ENCODE measurements at regions not wholly inside any gene's neighbourhood (a gene's known extent, or its start where the extent isn't known, plus 50 kb on each side); places are given as distances from the start of the nearest gene placed in this dataset.

DNA sequence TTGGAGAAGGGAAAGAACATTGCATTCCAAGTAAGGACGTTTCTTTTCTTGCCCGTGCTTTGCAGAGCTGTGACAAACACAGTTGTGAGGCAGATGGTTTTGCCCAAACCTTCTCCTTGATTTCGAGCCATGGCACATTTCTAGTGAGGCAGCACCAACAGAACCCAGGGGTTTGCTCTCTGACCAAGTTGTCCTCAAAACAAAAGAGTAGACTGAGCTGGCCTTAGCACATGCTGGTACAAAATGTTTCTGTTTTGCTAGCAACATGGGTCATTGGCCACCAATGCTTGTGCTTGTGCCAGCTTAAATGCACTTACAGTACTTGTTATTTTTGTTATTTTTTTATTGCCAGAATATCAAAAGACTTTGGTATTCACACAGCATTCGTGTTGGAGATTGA lies 328.8 kb downstream of the GADD45G start:
- Histone ChIP-seq H3K9me3 (no peaks in the 10 kb centered on the region), H3K4me2 (no peak overlapping the region), H3K79me2 (ENCODE audit: insufficient read depth) (no peaks in the 10 kb centered on the region), H3F3A (replicated peaks; ENCODE audit: insufficient read depth) (no peaks in the 10 kb centered on the region), H3K27me3 (ENCODE audit: insufficient read depth) (no peaks in the 10 kb centered on the region), H3K9me2 (no peaks in the 10 kb centered on the region), H3K9ac (no peak overlapping the region), H3K36me3 (replicated peaks in 1 of 2; ENCODE audit: control insufficient read depth in 1 of 2, insufficient read depth in 2 of 2, low read length in 1 of 2) (no peaks in the 10 kb centered on the region), H3K4me1 (ENCODE audit: control insufficient read depth in 1 of 2, insufficient read depth in 2 of 2, low read depth in 1 of 2, low read length in 1 of 2) (peaks cover 0 to 12% of the 10 kb centered on the region in 2 experiments; a peak in 1 of 4 replicates), H4K20me1 (ENCODE audit: insufficient read depth) (no peaks in the 10 kb centered on the region), H3K27ac (ENCODE audit: low read depth in 2 of 2, low read length in 1 of 2) (no peak overlapping the region), H3K4me3 (ENCODE audit: low read depth in 2 of 2, low read length in 1 of 2) (no peak overlapping the region), H2AFZ (ENCODE audit: low read depth) (no peak overlapping the region)
- POLR2A ChIA-PET, result no interaction called here
- no peak for DNase-seq
- TF ChIP-seq FOXM1 (IDR thresholded peaks at IDR 0.05; ENCODE audit: low read depth) (no peak), SMC3 (IDR thresholded peaks at IDR 0.05; ENCODE audit: low read depth, low read length) (no peak), RXRA (IDR thresholded peaks at IDR 0.05; ENCODE audit: borderline replicate concordance, low read depth) (no peak), CTCF (IDR thresholded peaks at IDR 0.05) (no peak), RCOR1 (IDR thresholded peaks at IDR 0.05; ENCODE audit: low read length) (no peak), SIN3A (IDR thresholded peaks at IDR 0.05; ENCODE audit: borderline replicate concordance, low read depth, low read length) (no peak), ZBTB33 (IDR thresholded peaks at IDR 0.05; ENCODE audit: borderline replicate concordance, low read depth) (no peak), ELF1 (IDR thresholded peaks at IDR 0.05) (no peak), TCF12 (IDR thresholded peaks at IDR 0.05) (no peak)
- TF ChIP-seq, protein P1, sequence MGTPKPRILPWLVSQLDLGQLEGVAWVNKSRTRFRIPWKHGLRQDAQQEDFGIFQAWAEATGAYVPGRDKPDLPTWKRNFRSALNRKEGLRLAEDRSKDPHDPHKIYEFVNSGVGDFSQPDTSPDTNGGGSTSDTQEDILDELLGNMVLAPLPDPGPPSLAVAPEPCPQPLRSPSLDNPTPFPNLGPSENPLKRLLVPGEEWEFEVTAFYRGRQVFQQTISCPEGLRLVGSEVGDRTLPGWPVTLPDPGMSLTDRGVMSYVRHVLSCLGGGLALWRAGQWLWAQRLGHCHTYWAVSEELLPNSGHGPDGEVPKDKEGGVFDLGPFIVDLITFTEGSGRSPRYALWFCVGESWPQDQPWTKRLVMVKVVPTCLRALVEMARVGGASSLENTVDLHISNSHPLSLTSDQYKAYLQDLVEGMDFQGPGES (IDR thresholded peaks at IDR 0.05; ENCODE audit: low read depth, low read length), result no peak
- TF ChIP-seq, protein P2, sequence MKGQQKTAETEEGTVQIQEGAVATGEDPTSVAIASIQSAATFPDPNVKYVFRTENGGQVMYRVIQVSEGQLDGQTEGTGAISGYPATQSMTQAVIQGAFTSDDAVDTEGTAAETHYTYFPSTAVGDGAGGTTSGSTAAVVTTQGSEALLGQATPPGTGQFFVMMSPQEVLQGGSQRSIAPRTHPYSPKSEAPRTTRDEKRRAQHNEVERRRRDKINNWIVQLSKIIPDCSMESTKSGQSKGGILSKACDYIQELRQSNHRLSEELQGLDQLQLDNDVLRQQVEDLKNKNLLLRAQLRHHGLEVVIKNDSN (IDR thresholded peaks at IDR 0.05; ENCODE audit: borderline replicate concordance, low read depth), result no peak
- WGBS (ENCODE audit: low lambda C conversion rate), result 20% methylated on average over 4 of the region's 4 CpGs
- CTCF ChIA-PET, result interaction anchor here (0.6 to 1.4 kb wide), 3 partner anchors 68 to 335 kb away, joined by 3 to 4 read pairs (median 3); no protein-coding TSS in a partner anchor

GRCh38 chr9:89935115-89935514 lies 330.3 kb downstream of the GADD45G start:
- Histone ChIP-seq H3K36me3 (replicated peaks in 1 of 2; ENCODE audit: control insufficient read depth in 1 of 2, insufficient read depth in 2 of 2, low read length in 1 of 2) (no peaks in the 10 kb centered on the region), H3K4me1 (ENCODE audit: control insufficient read depth in 1 of 2, insufficient read depth in 2 of 2, low read depth in 1 of 2, low read length in 1 of 2) (peaks cover 0 to 6% of the 10 kb centered on the region in 2 experiments; a peak in 1 of 4 replicates), H2AFZ (ENCODE audit: low read depth) (no peak overlapping the region), H3K4me2 (no peak overlapping the region), H3K9me2 (no peaks in the 10 kb centered on the region), H3K79me2 (ENCODE audit: insufficient read depth) (no peaks in the 10 kb centered on the region), H3K27me3 (ENCODE audit: insufficient read depth) (no peaks in the 10 kb centered on the region), H3F3A (replicated peaks; ENCODE audit: insufficient read depth) (no peaks in the 10 kb centered on the region), H3K27ac (ENCODE audit: low read depth in 2 of 2, low read length in 1 of 2) (no peak overlapping the region), H4K20me1 (ENCODE audit: insufficient read depth) (no peaks in the 10 kb centered on the region), H3K4me3 (ENCODE audit: low read depth in 2 of 2, low read length in 1 of 2) (no peak overlapping the region), H3K9ac (no peak overlapping the region), H3K9me3 (no peaks in the 10 kb centered on the region)
- ChIA-PET CTCF (interaction anchor here (0.7 to 3.3 kb wide), 5 partner anchors 10 to 359 kb away, joined by 3 to 14 read pairs (median 3); no protein-coding TSS in a partner anchor), POLR2A (no interaction called here)
- WGBS (ENCODE audit: low lambda C conversion rate), result 16% methylated on average over 6 of the region's 6 CpGs
- no peak for DNase-seq
- TF ChIP-seq RCOR1 (IDR thresholded peaks at IDR 0.05; ENCODE audit: low read length) (no peak), CHD2 (IDR thresholded peaks at IDR 0.05; ENCODE audit: low read length, partially characterized antibody) (no peak), RFX5 (IDR thresholded peaks at IDR 0.05; ENCODE audit: low read length) (no peak), REST (IDR thresholded peaks at IDR 0.05; ENCODE audit: low read depth, low read length) (no peak), CTCF (IDR thresholded peaks at IDR 0.05) (no peak)

All from SK-N-SH (cell line).